ENCODE measurements at regions not wholly inside any gene's neighbourhood (a gene's known extent, or its start where the extent isn't known, plus 50 kb on each side); places are given as distances from the start of the nearest gene placed in this dataset.

DNA sequence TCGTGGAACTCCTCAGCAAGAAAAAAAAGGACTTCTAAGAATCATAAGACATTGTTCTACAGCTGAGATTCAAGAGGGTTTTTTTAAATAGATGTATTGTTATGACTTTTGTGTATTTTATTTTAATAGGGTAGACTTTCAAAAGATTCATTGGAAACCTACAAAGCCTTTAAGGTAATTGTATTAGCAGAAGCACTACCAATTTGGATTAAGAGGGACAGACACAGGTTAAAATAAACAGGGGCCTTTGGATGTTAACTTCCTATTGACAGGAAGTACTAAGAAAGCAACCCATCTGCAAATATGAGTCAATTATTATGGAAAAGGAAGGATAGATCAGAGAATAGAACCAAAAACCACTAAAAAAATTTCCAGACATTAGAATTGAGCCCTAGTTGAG is 153.5 kb downstream of the HDGFL1 start:
- H4K91ac ChIP-seq (ENCODE audit: insufficient read depth, low read depth, low read length) = no peak overlapping the region
- no peaks in the 10 kb centered on the region for H3K4me1 ChIP-seq (ENCODE audit: control insufficient read depth, insufficient read depth, low read length)
- H3K4me3 ChIP-seq (ENCODE audit: insufficient read depth, low read depth, low read length) = no peak overlapping the region
- H3K18ac ChIP-seq (ENCODE audit: low read depth, low read length) = no peak overlapping the region
- no peak overlapping the region for H2AK5ac ChIP-seq (ENCODE audit: low read depth, low read length)
- WGBS, 2 experiments (ENCODE audit: extremely low coverage in 2 of 2, insufficient read length in 1 of 2) = no CpG with 5 or more reads among the region's 1 CpG
- dilution Hi-C loops (cut with HindIII; ENCODE audit: low sequenced_read_pairs, unreplicated experiment) = no loop called here
- ATAC-seq (ENCODE audit: low read depth) = no peak
- no peaks in the 10 kb centered on the region for H3K27me3 ChIP-seq (ENCODE audit: control insufficient read depth, insufficient read depth, low read length)
- peaks cover 6% of the 10 kb centered on the region for H3K9me3 ChIP-seq (ENCODE audit: control insufficient read depth, insufficient read depth, low read length)
- H2BK5ac ChIP-seq (ENCODE audit: low read depth, low read length, poor library complexity, severe bottlenecking) = no peak overlapping the region
- peaks cover 3% of the 10 kb centered on the region; the same call in 1 of the 2 replicates for H3K9me1 ChIP-seq (ENCODE audit: insufficient read depth, low read length)
- no peak overlapping the region for H3K4ac ChIP-seq (ENCODE audit: low read depth, low read length)
- no peak overlapping the region for H4K8ac ChIP-seq (ENCODE audit: low read depth in 2 of 2, low read length in 2 of 2)
- TF ChIP-seq, protein P1, sequence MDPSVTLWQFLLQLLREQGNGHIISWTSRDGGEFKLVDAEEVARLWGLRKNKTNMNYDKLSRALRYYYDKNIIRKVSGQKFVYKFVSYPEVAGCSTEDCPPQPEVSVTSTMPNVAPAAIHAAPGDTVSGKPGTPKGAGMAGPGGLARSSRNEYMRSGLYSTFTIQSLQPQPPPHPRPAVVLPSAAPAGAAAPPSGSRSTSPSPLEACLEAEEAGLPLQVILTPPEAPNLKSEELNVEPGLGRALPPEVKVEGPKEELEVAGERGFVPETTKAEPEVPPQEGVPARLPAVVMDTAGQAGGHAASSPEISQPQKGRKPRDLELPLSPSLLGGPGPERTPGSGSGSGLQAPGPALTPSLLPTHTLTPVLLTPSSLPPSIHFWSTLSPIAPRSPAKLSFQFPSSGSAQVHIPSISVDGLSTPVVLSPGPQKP (IDR thresholded peaks at IDR 0.05; ENCODE audit: borderline replicate concordance, low read depth, low read length) = no peak
- TF ChIP-seq BHLHE40 (IDR thresholded peaks at IDR 0.05; ENCODE audit: low read depth, low read length) (no peak), SMC3 (IDR thresholded peaks at IDR 0.05; ENCODE audit: low read depth, low read length) (no peak), MXI1 (IDR thresholded peaks at IDR 0.05; ENCODE audit: borderline replicate concordance, low read depth, low read length) (no peak), CHD1 (IDR thresholded peaks at IDR 0.05; ENCODE audit: low read depth, low read length) (no peak), FOS (IDR thresholded peaks at IDR 0.05; ENCODE audit: low read depth, low read length) (no peak), MAZ (IDR thresholded peaks at IDR 0.05; ENCODE audit: borderline replicate concordance, low read depth, low read length) (no peak), RFX5 (IDR thresholded peaks at IDR 0.05; ENCODE audit: low read depth, low read length) (no peak), CEBPB (IDR thresholded peaks at IDR 0.05; ENCODE audit: low read depth, low read length) (no peak), RAD21 (IDR thresholded peaks at IDR 0.05; ENCODE audit: low read length) (no peak), NFE2L2 (IDR thresholded peaks at IDR 0.05; ENCODE audit: low read depth, low read length) (no peak), POLR2A (IDR thresholded peaks at IDR 0.05; ENCODE audit: low read depth, low read length) (no peak), MAFK (IDR thresholded peaks at IDR 0.05; ENCODE audit: low read depth, low read length) (no peak)
- TF ChIP-seq, protein P2, sequence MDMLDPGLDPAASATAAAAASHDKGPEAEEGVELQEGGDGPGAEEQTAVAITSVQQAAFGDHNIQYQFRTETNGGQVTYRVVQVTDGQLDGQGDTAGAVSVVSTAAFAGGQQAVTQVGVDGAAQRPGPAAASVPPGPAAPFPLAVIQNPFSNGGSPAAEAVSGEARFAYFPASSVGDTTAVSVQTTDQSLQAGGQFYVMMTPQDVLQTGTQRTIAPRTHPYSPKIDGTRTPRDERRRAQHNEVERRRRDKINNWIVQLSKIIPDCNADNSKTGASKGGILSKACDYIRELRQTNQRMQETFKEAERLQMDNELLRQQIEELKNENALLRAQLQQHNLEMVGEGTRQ (IDR thresholded peaks at IDR 0.05; ENCODE audit: low read depth, low read length) = no peak
- TF ChIP-seq, protein P3, sequence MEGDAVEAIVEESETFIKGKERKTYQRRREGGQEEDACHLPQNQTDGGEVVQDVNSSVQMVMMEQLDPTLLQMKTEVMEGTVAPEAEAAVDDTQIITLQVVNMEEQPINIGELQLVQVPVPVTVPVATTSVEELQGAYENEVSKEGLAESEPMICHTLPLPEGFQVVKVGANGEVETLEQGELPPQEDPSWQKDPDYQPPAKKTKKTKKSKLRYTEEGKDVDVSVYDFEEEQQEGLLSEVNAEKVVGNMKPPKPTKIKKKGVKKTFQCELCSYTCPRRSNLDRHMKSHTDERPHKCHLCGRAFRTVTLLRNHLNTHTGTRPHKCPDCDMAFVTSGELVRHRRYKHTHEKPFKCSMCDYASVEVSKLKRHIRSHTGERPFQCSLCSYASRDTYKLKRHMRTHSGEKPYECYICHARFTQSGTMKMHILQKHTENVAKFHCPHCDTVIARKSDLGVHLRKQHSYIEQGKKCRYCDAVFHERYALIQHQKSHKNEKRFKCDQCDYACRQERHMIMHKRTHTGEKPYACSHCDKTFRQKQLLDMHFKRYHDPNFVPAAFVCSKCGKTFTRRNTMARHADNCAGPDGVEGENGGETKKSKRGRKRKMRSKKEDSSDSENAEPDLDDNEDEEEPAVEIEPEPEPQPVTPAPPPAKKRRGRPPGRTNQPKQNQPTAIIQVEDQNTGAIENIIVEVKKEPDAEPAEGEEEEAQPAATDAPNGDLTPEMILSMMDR (conservative IDR thresholded peaks at IDR 0.05; ENCODE audit: low read depth, low read length) = no peak
- no peaks in the 10 kb centered on the region for H4K20me1 ChIP-seq (ENCODE audit: insufficient read depth, low read length)
- H4K5ac ChIP-seq (ENCODE audit: low read depth, low read length) = no peak overlapping the region
- no peak overlapping the region for H3K4me2 ChIP-seq (ENCODE audit: low read depth, low read length)
- no peak overlapping the region for H3K23ac ChIP-seq (ENCODE audit: low read depth, low read length)
- no peak overlapping the region for H2BK15ac ChIP-seq (ENCODE audit: low read depth, low read length)
- ChIA-PET CTCF (no interaction called here), POLR2A (ENCODE audit: unreplicated experiment) (no interaction called here)
- no peak overlapping the region for H2AK9ac ChIP-seq (replicated peaks; ENCODE audit: low read depth, low read length, poor library complexity)
- no peak overlapping the region for H3K9ac ChIP-seq (ENCODE audit: low read depth, low read length)
- no peak overlapping the region for H3K14ac ChIP-seq (replicated peaks; ENCODE audit: low read depth, low read length)
- H3K79me1 ChIP-seq (ENCODE audit: low read depth in 1 of 2, low read length in 2 of 2) = no peaks in the 10 kb centered on the region
- H3K56ac ChIP-seq (ENCODE audit: extremely low read depth, insufficient read depth, low read length) = no peak overlapping the region
- DNase-seq = no peak
- BruUV-seq (replicated peaks) = no TSS peak
- H2AFZ ChIP-seq (replicated peaks; ENCODE audit: low read length, poor library complexity) = no peak overlapping the region
- no peak overlapping the region for H2BK20ac ChIP-seq (ENCODE audit: low read depth, low read length)
- H3K36me3 ChIP-seq (ENCODE audit: control insufficient read depth, insufficient read depth, low read length) = no peaks in the 10 kb centered on the region
- in situ Hi-C loops (cut with MboI; ENCODE audit: low sequenced_read_pairs) = no loop called here
- H2BK120ac ChIP-seq (ENCODE audit: low read depth, low read length) = no peak overlapping the region
- H3K27ac ChIP-seq (ENCODE audit: insufficient read depth, low read length) = no peak overlapping the region
- intact Hi-C loops (cut with micrococcal nuclease) = no loop called here
